Nephron progenitor cell (in vitro differentiated cells): ENCODE measurements at regions not wholly inside any gene's neighbourhood (a gene's known extent, or its start where the extent isn't known, plus 50 kb on each side); places are given as distances from the start of the nearest gene placed in this dataset.

Experiments used
- DNase-seq: peaks from one replicate; pipeline ENCODE4 v3.0.0; 2021
- H3K27ac Mint-ChIP-seq: 2 replicates; pipeline ENCODE4 v1.8.0; 2021; ENCODE audit warnings: mild to moderate bottlenecking, moderate library complexity, mixed read lengths
- H3K27me3 Mint-ChIP-seq: 2 replicates; pipeline ENCODE4 v1.8.0; 2021; ENCODE audit warnings: mild to moderate bottlenecking, low read depth, mixed read lengths; ENCODE audit not compliant: poor library complexity
- H3K36me3 Mint-ChIP-seq: 2 replicates; pipeline ENCODE4 v1.8.0; 2021; ENCODE audit warnings: low read depth, mixed read lengths
- H3K4me1 Mint-ChIP-seq: 2 replicates; pipeline ENCODE4 v1.8.0; 2021; ENCODE audit warnings: mixed read lengths
- H3K4me3 Mint-ChIP-seq: 2 replicates; pipeline ENCODE4 v1.8.0; 2021; ENCODE audit warnings: mild to moderate bottlenecking, moderate library complexity, mixed read lengths
- H3K9me3 Mint-ChIP-seq: 2 replicates; pipeline ENCODE4 v1.8.0; 2021; ENCODE audit warnings: mild to moderate bottlenecking, moderate library complexity, mixed read lengths
- CTCF ChIP-seq: fragments of 200-600 bp; sonication (generic); IDR thresholded peaks from 2 replicates; pipeline ENCODE4 v1.5.0; 2021; ENCODE audit warnings: antibody characterized with exemption

DNA sequence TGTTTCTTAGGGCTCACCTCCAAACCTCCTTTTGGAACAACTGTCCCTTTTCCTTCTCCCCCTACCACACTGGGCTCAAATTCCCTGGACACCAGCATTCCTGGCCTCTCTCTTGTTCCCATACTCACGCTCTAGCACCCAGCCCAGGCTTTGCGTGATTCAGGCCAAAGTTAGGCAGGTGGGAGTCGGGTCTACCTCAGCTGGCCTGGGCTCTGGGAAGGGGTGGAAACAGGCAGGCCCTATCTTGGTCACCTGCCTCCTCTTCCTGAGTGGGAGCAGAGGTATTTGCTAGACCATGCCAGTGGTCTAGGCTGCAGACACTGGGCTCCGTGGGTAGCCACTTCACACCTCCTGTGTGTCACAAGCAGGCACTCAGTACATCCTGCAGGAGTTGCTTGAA lies 211.1 kb upstream of the MAMLD1 start:
- Mint-ChIP-seq H3K4me3 (no peak overlapping the region), H3K27ac (no peak overlapping the region), H3K9me3 (peaks cover 42% of the 10 kb centered on the region), H3K36me3 (no peaks in the 10 kb centered on the region), H3K27me3 (no peaks in the 10 kb centered on the region), H3K4me1 (no peaks in the 10 kb centered on the region)
- TF ChIP-seq CTCF = no peak
- no peak for DNase-seq

DNA sequence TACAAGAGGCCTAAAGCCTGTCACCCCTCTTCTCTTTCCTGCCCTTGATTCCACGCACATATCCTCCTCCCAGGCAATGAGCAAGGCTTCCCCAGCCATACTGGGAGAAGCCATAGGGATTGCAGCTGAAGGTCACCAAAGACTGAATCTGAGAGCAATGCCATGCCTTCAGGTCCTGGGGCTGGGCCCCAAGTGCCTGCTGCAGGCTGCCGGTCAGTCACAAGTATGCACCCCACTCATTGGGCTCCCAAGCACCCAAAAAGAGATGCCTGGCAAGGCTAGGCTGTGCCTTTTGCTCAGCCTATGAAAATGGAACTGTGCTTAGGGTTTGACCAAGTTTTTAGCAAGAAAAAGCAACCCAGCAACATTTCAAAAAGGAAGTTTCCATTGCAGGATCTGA lies 210.6 kb upstream of the MAMLD1 start:
- TF ChIP-seq CTCF = no peak
- no peak for DNase-seq
- H3K9me3 Mint-ChIP-seq = peaks cover 40% of the 10 kb centered on the region
- H3K4me1 Mint-ChIP-seq = no peaks in the 10 kb centered on the region
- no peak overlapping the region for H3K4me3 Mint-ChIP-seq
- no peak overlapping the region for H3K27ac Mint-ChIP-seq
- H3K27me3 Mint-ChIP-seq = no peaks in the 10 kb centered on the region
- H3K36me3 Mint-ChIP-seq = no peaks in the 10 kb centered on the region

DNA sequence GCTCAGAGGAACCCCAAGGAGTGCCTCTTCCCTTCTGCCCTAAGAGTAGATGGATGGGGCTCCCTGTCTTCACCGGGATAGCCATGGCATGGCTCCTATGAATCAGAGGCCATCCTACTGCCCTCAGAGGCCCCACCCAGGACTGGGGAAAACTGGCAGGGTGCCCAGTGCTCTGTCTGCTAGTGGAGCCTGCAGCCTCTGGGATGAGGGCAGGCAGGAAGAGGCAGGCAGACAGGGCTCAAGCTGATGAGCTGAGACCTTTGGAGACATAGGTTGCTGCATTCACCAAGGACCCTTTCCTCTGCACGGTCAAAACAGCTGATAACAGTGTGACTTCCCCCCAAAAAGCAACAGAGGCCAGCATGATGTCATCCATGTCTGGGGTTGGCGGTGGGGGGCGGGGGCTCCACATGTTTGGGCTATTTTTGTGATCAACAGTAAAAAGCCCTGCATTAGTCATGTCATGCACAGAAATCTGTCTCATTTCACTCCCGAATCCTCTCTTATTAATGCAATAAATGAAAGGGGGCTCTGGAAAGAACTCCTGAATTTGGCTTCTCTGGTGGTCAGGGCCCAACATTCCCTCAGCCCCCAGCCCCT lies 207.6 kb upstream of the MAMLD1 start:
- no peak for DNase-seq
- Mint-ChIP-seq H3K27ac (no peak overlapping the region), H3K9me3 (peaks cover 29% of the 10 kb centered on the region), H3K4me1 (no peaks in the 10 kb centered on the region), H3K36me3 (no peaks in the 10 kb centered on the region), H3K4me3 (no peak overlapping the region), H3K27me3 (no peaks in the 10 kb centered on the region)
- no peak for TF ChIP-seq CTCF

DNA sequence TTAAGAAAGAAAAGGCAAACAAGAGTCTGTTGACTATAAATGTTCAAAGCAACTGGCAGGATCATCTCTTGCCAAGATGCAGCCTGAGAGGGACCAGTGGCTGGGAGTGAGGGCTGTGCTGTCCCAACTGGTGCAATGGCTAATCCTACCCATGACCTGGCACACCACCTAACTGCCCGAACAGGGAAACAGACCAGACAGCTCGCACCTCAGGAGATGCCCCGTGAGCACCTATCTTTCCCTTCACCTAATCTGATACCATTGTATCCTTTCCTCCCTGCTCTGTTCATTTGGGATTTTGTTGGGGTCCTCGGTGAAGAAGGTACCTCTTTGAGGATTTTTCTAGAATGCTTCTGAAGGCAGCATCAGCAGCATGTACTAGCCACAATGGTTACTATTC lies 206.5 kb upstream of the MAMLD1 start:
- H3K27ac Mint-ChIP-seq = no peak overlapping the region
- H3K4me3 Mint-ChIP-seq = no peak overlapping the region
- no peaks in the 10 kb centered on the region for H3K4me1 Mint-ChIP-seq
- peaks cover 36% of the 10 kb centered on the region for H3K9me3 Mint-ChIP-seq
- no peak for DNase-seq
- H3K27me3 Mint-ChIP-seq = no peaks in the 10 kb centered on the region
- H3K36me3 Mint-ChIP-seq = no peaks in the 10 kb centered on the region
- no peak for TF ChIP-seq CTCF

DNA sequence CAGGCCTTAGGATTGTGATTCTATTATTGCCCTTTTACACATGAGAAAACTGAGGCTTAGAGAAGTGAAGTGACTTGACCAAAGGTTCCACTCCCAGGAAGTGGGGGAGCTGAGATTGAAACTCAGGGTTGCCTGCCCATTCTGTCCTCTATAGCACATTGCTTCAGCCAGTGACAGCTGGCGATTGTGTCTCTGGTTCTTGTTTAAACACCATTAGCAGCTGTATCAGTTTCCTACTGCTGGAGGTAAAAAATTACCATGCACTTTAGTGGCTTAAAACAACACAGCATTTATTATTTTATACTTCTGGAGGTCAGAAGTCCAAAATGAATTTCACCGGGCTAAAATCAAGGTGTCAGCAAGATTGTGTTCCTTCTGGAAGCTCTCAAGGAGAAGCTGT lies 205.8 kb upstream of the MAMLD1 start:
- Mint-ChIP-seq H3K9me3 (peaks cover 38% of the 10 kb centered on the region), H3K4me1 (no peaks in the 10 kb centered on the region), H3K27me3 (no peaks in the 10 kb centered on the region), H3K27ac (no peak overlapping the region), H3K4me3 (no peak overlapping the region), H3K36me3 (no peaks in the 10 kb centered on the region)
- TF ChIP-seq CTCF = no peak
- no peak for DNase-seq

- Mint-ChIP-seq H3K27me3 (peaks cover 4% of the 10 kb centered on the region), H3K27ac (no peak overlapping the region), H3K4me3 (no peak overlapping the region), H3K36me3 (no peaks in the 10 kb centered on the region), H3K9me3 (peaks cover 37% of the 10 kb centered on the region), H3K4me1 (no peaks in the 10 kb centered on the region)
- no peak for TF ChIP-seq CTCF
- DNase-seq = no peak
Measured at GRCh38 chrX:150158554-150159332, 204.4 kb upstream of the MAMLD1 start.
